Stomach (tissue), 4 donors: ENCODE measurements at regions not wholly inside any gene's neighbourhood (a gene's known extent, or its start where the extent isn't known, plus 50 kb on each side); places are given as distances from the start of the nearest gene placed in this dataset.

Experiments
- CTCF ChIP-seq, 7 experiments: fragments of 450-650 bp in 4 of 7; fragments of 200-600 bp in 3 of 7; sonication (generic) in 3 of 7; IDR thresholded peaks; one replicate each; pipeline ENCODE4 v1.5.1; 2016 to 2019; ENCODE audit warnings: antibody characterized with exemption in 7 of 7, control low read depth in 2 of 7, mild to moderate bottlenecking in 1 of 7
- POLR2A ChIP-seq, 4 donors: fragments of 450-650 bp; IDR thresholded peaks; one replicate each; pipeline ENCODE4 v1.6.1; 2016; ENCODE audit warnings: antibody characterized with exemption in 4 of 4, control low read depth in 2 of 4, mild to moderate bottlenecking in 1 of 4, moderate library complexity in 1 of 4
- POLR2AphosphoS5 ChIP-seq, 3 donors: sonication (generic); formaldehyde crosslinking; IDR thresholded peaks; one replicate each; pipeline ENCODE4 v1.6.1; 2016; ENCODE audit warnings: antibody characterized with exemption in 3 of 3

- TF ChIP-seq CTCF (IDR thresholded peaks at IDR 0.05) (no peak), POLR2AphosphoS5 (IDR thresholded peaks at IDR 0.05) (no peak), POLR2A (IDR thresholded peaks at IDR 0.05) (no peak)
These were observed 468.4 kb downstream of the KDM4C start for GRCh38 chr9:7226007-7226640.
